GM21619 (cell line): ENCODE measurements at regions not wholly inside any gene's neighbourhood (a gene's known extent, or its start where the extent isn't known, plus 50 kb on each side); places are given as distances from the start of the nearest gene placed in this dataset.

ENCODE experiments used
- ATAC-seq: cut with Tn5 transposase; IDR thresholded peaks from one replicate; pipeline ENCODE4 v1.9.1; 2021; ENCODE audit not compliant: unreplicated experiment

DNA sequence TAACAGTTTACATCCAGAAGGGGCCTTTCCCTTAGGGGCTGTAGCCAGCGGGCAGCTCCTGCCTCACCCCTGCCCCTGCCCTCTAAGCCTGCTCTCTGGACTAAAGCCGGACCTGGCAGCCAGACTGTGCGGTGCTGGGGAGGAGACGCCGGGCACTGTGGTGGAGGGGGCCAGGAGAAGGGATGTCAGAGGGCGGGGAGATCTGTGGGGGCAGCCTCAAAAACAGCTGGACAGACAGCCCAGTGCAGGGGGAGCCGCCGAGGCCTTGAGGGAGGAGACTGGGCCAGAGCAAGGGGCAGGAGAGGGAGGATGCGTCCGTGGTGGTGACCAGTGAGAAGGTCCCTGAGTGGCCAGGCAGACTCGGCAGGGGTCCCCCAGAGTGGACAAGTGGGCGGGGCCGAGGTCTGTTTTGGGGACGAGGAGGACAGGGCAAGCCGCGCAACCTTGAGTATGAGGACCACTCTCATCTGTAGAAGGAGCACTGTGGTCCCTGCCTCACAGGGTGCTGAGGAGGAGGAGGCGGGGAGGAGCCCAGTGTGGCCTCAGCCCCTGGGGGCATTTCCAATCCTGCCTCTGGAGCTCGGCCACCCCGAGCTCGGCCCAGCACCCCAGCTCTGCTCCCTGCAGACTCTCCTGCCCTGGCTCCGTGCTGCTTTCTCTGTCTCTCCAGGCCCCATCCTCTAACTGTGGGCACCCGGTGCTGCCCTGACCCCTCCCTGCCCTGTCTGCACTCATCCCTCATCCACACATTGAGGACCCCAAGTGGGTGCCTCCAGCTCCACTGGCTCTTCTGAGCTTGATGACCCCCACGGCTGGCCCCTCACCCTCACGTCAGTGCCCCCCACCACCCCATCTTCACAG is 59.2 kb upstream of the NKX1-1 start:
- ATAC-seq: no peak

DNA sequence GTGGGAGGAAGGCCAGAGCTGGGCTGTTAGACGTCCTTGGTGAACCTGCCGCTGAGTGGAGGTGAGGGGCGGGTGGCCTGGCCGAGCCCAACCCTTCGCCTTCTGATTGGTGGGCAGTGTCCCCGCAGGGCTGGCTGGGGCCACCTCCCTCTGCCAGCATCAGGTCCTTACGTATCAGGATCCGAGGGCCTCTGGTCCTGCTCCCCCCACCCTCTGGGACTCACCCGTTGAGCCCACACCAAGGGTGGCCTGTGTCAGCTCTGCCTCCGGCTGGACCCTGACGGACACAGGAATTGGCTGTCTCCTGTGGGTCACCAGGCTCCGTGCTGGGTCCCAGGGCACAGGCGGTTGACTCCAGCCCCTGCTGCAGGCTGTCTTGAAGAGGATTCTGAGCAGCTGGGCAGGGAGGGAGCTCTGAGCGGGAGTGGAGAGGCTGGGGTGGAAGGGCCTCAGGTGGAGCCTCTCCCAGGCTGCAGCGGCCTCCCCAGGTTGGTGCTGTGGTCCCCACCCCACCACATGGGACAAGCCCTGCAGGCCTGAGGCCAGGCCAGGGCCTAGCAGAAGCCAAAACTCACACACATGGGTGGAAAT is 58.4 kb upstream of the NKX1-1 start:
- no peak for ATAC-seq

DNA sequence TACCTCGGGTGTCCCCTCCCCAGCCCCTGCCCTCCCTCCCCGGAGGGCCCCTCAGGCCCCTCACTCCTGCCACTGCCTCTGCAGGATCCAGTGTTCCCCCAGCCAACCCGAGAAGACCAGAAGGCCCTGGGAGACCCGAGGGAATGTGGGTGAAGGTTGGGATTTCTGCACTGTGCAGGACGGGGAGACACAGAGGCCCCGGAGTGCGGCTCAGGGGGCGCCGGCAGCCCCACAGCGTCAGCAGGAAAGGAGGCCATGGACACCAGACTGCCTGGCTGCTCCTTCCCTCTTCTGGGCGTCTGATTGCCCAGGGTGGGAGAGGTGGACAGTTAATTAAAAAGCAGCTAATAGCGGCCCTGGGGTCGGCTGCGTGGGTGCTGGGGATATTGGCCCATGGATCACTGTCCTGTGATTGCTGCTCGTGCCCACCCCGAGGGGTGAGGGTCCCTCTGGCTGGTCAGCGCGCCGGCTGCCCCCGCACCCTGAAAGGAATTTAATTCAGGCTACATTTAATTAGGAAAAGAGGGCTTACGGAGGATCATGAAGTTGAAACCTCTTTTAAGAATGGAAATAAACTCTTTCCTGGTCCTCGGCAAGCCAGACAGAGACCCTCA is 57.8 kb upstream of the NKX1-1 start:
- ATAC-seq: no peak

GRCh38 chr4:1463088-1463926 is 57.1 kb upstream of the NKX1-1 start:
- ATAC-seq: no peak

DNA sequence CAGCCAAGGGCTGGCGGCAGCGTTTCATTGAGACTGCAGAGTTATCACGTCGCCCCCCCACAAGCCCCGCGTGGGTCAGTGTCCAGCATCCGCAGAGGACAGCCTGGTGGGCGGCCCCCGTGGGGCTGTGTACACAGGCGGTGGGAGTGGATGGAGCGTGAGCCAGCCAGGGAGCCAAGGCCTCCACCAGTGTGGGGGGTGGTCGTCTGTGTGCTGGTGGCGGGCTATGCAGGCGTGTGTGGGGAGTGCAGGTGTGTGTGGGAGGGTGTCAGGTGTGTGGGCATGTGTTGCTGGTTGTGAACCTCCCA is 56.5 kb upstream of the NKX1-1 start:
- no peak for ATAC-seq

- no peak for ATAC-seq
Measured at GRCh38 chr4:1462009-1462767, 55.9 kb upstream of the NKX1-1 start.

DNA sequence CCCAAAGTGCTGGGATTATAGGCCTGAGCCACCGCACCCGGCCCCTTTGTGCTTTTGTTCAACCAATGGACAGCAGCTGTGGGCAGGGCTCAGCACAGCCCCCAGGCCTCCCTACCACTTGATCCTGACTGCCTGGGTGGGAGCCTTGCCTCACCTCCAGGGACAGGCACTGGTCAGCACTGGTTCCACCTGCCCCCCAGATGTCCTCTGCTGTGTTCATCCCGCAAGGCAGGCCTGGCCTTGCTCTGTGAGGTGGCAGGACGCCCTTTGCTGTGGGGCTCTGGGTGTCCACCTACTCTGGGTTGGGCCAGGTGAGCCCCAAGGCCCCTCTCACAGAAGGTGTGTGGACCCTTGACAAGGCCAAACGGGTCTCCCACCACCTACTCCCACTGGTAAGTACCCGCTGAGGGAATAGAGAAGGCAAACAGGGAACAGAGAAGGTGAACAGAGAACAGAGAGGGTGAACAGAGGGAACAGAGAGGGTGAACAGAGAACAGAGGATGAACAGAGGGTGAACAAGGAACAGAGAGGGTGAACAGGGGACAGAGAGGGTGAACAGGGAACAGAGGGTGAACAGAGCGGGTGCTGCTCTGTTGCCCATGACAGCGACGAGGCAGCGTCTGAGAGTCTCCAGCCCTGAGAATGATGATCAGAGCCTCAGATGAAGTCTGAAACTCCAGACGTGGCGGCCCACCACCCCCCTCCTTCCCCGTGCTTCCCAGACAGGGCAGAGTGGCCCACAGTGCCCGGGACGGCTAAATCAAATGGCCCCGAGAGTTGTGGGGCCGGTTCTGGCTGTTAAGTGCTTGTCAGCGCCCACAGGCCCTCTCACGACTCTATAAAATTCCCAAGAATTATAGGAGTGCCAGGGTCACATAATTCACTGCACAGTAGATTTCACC is 55.0 kb upstream of the NKX1-1 start:
- ATAC-seq: no peak

DNA sequence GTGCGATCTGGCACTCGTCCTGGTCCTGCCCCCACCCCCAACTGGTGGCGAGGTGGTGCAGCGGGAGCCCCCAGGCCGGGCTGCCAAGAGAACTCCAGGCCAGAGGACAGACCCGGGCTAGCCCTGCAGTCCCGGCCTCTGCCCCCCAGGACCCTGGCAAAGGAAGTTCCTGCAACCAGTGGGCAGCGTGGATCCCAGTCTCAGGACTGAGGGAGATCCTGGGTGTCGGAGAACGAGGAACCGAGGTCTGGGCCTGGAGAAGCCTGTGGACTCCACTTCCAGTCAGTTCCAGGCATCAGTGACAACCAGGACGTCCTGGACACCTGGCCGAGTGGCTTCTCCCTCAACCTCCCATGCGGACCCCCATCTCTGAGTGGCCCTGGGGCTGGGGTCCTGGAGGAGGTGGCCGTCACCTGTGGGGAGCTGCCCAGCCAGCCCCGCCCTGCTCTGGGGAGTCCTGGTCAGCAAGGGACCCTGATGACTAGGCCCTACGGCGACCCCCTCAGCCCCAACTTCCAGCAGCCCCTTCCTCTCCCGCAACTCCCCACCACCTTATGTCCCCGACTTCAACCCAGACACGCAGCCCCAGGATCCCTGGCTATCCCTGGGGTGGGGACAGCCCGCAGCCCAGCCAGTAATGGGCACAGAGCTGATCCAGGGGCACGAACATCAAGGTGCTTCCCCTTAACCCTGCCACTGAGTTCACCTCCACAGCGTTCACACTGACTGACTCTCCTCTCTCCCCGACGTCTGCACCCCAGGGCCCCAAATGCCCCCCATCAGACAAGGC is 53.7 kb upstream of the NKX1-1 start:
- no peak for ATAC-seq

DNA sequence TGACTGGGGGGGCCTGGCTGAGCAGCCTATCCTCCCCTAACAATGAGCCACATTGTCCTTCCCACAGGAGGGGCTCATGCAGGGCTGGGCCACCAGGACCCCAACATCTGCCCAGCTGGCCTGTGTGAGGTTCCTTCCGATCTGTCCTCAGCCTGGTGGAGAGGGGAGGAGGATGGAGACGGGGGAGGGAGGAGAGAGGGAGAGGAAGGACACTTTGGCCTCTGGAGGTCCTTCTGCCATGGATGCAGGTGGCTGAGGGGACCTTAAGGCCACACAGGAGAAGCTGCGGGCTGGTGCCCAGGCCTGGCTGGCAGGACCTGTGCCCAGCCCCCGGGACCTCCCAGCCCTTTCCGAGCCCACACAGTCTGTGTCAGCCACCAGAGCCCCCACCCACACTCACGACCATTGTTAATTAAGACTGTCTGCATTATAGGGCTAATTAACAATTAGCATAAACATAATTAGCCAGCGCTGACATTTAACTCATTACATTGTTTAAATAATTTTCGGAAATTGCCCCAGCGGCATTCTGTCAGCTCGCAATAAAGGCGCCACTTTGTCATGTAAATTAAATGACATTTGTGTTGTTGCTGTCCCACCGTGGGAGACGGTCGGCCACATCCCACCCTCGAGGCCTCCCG is 53.0 kb upstream of the NKX1-1 start:
- no peak for ATAC-seq

GRCh38 chr4:1458581-1458980 is 52.3 kb upstream of the NKX1-1 start:
- no peak for ATAC-seq
